Activated CD8-positive, alpha-beta memory T cell treated with anti-CD3 and anti-CD28 coated beads, Interleukin-2, amount 50 U/mL, for 24 hours (primary cell): ENCODE measurements at regions not wholly inside any gene's neighbourhood (a gene's known extent, or its start where the extent isn't known, plus 50 kb on each side); places are given as distances from the start of the nearest gene placed in this dataset.
A peak's percentile ranks its signal among the peaks of the same experiment; 100 is the strongest.
"Not testable (repeated sequence)": the region's sequence is repeated elsewhere in the genome, so short reads cannot be mapped to it uniquely, and the experiment has no call there.

ENCODE experiments used
- DNase-seq: peaks from one replicate; pipeline ENCODE4 v3.0.0-alpha.2; 2020; ENCODE audit errors: extremely low read depth

DNA sequence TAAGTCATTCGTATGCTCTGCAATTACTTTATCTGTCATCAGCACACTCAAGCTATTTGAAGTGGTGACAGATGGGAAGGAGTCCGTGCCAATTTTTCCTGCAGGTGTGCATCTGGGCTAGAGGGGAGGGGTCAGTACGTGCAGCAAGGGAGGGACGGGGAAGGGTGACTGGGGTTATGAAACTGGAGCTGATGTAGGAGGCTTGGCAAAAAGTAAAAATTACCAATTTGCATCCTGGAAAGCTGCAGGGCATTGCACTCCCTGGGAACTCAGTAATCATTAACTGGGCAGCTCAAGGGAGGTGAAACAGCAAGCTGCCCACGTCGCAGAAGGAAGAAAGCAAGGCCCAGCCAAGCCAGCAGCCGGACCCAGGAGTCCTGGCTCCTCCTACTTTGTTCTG lies 87.1 kb upstream of the TMEM45B start:
- no peak for DNase-seq

DNA sequence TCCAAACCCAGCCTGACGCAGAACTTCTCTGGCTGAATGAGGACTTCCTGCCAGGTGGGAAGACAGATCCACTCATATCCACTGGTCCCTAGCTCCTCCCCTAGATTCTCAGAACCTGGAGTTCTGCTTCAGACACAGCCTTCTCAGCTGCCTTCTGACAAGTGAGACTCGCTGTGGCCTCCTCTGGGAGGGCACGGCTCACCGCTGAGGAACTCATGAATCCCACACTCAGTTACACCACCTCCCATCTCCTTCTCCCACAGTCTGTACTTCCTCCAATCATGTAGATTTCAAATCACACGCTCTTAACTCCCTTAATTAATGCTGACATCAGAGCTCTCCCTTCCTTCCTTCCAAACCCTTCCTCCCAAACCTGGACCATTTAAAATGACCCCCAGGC lies 86.4 kb upstream of the TMEM45B start:
- DNase-seq = no peak

DNA sequence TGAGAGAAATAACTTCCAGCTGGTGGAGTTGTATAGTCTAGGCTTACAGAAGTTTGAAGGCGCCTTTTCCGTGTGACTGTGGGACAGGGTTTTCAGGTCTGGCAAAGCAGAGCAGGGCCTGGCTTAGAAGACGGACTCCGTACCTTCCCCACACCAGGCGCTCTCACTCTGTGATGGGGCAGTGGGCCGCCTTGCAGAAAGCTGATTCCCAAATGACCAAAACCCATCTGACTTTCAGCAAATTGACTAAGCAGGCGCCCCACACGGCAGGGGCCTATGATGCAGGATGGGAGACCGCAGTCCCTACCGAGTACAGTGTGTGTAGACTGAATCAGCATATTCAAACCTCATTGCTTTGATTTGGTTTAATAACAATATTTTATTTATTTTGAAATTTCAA lies 85.8 kb upstream of the TMEM45B start:
- DNase-seq = no peak

DNA sequence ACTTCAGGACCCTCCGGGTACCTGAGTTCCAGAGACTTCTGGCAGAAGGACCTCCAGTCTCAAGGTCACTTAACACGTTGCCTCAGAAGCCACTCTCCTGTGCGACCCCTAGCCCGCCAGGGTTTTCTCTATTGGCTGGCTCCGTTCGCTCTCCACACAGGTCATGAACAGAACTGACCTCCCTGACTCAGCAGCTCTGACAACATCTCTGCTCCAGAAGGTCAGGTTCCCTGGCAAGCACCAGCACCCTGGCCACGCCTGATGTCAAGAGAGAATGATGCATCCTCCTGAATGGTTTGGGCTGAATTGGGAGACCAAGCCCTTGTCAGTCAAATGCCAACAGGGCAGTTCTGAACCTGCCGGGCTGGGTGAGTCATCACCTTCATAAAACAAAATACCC lies 84.3 kb upstream of the TMEM45B start:
- DNase-seq = no peak

DNA sequence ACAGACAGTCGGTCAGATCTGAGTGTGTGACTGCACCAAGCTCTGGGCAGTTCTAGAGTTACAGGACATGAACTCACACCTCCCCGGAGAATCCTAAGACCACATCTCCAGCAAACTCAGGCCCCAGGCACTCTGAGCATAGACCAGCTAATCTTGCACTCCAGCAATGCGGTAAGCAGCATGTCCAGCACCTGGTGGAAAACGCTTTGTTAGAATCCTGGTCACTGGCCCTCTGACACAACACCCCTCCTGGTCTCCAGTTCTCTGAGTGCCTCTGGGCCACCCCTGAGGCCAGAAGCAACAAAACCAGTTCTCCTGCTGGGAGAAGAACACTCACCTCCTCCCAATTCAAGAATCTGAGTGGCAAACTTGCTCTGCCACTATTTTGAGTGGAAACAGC lies 82.7 kb upstream of the TMEM45B start:
- DNase-seq = no peak

DNA sequence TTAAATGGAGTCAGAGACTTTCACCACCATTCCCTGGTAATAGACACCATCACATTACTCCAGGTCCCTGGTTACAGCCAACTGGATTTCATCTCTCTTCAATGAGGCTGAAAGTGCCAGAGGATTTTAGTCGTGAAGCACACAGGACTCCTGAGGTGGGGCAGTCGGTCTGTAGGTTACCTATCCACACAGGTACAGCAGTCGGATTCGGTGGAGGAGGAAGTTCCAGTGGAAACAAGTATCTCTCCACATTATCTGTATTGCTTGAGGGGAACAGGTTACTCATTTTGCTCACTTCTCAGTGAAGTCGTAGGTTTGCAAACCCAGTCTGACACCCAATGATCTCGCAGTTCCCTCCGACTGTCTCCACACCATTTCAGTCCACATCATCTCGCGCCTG lies 82.3 kb upstream of the TMEM45B start:
- no peak for DNase-seq

DNA sequence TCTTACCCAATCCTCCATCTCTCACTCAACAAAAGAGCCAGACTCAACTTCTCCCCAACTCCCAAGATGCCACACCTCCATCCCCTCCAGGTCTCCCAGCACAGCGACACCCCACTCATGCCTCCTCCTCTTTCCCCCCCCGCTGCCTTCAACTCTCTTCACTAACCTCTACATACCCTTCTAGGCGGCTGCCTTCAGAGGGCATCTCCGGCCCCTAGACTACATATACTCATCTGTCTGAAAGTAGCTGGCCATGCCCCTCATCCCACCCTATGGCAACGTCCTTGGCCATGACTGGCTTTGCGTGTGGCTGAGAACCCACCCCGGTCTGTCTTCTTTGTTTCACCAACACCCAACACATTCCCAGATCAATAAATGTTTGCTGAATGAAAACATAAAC lies 81.7 kb upstream of the TMEM45B start:
- DNase-seq = no peak

DNA sequence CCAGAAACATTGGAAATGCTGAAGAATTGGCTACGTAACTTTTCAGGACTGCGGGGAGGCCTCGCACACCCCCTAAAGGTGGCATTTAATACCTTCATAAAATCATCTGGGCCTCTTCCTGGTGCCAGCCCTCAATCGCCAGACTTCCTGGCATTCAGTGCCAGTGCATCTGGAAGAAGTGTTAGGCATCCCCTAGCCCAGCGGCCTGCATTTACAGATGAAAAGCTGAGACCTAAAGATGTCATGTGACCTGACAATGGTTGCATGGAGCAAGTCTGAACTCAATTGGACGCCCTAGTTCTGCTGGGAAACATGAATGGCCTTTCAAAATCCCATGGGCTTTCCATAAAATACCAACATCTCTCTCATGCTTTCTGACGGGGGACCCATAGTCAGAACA lies 81.0 kb upstream of the TMEM45B start:
- DNase-seq = no peak

DNA sequence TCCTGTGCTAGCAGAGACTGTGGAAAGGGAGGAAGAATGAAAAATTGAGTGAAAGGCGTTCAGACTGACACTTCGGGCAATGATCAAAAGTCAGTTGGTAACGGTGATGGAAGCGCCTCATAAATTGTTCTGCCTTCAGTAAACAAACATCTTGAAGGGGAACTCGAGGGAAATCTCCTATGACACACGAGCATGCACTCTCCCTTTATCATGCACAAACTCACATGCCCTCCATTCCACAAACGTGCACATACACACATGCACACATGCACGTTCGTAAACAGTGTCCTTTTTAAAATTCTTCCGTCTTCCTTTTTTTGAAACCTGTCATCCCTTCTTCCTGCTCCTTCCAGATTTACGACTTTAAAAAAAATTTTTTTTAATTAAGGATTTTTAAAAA lies 77.8 kb upstream of the TMEM45B start:
- no peak for DNase-seq

DNA sequence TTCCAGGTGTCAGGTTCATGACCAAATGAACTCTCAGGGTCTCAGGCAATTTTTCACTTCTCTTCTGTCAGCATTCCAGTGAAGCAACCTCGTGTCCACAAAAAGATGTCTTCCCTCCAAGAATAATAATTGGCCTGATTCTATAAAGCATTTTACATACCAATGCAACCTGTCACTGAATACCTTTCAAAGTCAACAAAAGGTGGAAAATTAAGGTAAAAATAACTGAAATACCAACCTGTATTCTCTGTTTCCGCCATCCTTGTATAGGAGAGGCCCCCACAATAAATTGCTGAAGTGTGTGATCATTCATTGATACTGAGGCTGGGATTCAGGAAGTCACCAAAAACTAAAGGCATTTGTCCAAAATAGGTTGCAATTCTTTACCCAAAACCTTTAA lies 77.4 kb upstream of the TMEM45B start:
- no peak for DNase-seq

DNA sequence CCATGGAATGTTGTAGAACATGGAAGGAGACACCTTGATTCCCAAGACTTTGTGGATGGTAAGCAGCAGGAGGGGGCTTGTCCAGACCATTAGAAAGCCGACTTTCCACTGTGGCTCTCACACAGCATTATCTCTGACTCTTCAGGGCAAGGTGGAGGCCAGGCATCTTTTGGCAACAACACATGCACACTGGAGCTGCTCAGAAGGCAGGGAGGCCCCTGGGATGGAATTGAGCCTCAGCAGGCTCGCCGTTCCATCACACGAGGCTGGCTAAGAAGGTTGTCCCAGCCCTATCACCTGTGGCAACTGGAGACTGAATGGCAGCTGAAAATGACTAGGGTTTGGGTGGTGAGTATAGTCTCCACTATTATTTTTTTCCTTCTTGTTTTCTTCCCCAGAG lies 76.3 kb upstream of the TMEM45B start:
- DNase-seq = no peak

DNA sequence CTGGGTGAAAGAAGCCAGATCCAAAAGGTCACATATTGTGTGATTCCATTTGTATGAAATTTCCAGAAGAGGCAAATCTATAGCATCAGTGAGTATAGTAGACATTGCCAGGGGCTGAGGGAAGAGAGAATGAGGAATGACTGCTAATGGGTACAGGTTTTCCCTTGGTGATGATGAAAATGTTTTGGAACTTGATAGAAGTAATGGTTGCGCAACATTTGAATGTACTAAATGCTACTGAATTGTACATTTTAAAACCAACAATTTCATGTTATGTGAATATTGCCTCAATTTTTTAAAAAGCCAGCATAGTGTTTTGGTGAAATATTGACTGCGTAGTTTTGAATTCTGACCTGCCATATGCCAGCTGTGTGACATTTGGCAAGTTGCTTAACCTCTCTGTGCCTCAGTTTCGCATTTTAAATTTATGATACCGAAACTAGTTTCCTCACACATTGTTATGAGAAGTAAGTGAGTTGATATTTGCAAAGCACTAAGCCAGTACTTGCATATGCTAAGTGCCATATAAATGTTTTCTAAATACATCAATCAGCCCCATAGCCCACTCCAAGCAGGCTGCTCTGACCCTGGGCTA lies 75.4 kb upstream of the TMEM45B start:
- no peak for DNase-seq

DNA sequence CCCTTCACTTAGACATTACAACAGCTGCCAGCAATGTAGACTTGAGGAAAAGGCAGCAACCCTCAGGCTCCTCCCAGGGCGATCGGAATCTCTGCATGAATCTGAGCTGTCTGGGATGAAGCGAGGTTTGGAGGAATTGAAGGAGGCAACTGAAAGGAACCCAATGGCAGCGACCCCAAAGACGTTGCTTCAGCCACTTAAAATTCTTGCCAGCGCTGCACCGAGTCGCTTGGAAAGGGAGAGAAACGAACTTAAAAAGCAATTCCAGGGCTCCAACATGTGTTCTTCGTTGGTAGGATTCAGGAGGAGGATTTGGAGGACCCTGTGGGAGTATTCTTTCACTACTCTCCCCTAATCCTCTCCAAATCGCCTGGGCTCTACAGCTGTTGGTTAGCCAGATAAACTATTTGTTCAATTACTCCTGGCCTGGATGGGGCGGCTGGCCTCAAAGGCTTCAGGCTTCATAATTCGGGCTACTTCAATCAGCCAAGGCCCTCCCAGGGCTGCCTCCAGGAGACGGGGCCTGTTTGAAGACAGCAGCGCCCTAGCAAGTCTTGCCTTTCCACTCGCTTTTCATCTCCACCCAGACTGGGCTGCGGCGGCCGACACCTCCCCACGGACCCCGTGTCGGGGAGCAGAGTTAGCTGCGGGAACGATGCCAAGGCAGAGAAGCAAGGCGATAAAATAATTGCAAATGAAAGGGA lies 72.4 kb upstream of the TMEM45B start:
- no peak for DNase-seq

DNA sequence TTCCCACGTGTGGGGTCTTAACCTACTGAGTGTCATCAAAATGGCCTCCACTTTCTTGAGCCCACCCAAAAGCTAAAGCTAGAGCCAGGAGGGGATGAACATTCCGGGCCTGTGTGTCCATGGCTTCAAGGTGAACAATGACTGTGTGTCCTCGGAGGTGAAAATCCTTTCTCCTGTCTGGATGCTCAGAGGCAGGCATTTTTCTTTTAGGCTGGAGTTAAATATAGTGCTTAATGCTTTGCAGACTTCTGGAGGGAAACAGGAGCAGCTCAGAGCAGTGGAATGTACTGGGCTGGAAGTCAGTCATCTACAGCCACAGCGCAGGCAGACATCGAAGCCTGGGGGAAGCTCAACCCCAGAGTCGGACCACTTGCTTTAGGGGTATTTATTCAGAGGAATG lies 68.6 kb upstream of the TMEM45B start:
- no peak for DNase-seq

DNA sequence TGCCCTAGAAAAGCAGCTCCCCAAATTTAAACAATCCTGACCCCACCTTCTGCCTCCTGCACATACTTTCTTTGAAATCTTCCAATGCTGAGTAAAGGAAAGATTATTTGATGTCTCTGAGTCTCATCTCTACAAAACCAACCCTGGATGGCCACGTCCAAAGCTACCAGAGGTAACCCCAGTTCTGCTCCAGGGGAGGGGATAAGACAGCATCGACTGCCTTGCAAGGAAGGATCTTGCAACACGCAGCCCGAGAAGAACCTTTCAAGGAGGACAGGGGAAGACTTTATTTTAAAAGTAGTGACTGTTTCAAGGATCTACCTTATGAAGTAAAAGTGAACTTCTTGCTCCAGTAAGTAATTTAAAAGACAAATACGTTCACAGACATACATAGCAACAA lies 66.5 kb upstream of the TMEM45B start:
- DNase-seq = no peak

DNA sequence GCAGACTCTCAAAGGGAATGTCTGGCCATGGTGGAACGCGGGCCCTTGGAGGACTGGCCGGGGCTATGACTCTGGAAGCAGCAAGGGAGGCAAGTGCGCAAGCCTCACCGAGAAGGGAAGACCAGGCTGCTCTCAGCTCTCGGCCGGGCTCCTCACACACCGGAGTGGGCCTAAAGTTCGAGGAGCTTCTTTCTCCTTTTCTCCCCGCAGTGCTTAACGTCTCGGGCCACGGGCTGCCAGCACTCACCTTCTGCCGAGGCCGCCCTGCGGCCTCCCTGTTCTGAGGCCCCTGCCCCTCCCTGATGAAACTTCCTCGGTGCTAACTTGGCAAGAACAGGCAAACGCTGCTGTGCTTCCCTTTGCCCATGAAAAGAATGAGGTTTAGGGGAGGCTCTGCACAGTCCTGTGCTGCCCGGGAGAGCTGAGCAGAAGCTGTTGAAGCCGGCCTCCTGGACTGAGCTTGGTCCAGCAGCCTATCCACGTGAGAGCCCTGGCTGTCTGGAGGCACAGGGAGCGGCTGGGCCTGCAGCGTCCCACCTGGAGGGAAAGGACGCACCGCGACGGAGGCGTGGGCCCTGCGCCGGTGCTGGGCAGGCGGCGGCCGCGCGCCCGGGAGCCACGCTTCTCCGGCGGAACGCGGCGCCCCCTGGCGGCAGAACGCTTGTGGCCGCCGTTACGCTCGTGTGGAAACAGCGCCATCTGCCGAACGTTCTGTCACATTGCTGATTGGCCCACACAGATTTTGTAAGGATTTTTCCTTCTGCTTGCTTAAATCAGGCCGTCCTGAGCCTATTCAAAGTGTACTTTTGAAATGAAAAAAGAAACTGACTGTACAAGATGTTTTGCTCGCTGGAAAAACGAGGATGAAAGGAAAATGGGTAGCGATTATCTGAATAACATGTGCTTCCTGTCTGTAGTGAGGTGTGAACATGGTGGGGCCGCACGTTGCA lies 65.0 kb upstream of the TMEM45B start:
- DNase-seq = peak; percentile 46

DNA sequence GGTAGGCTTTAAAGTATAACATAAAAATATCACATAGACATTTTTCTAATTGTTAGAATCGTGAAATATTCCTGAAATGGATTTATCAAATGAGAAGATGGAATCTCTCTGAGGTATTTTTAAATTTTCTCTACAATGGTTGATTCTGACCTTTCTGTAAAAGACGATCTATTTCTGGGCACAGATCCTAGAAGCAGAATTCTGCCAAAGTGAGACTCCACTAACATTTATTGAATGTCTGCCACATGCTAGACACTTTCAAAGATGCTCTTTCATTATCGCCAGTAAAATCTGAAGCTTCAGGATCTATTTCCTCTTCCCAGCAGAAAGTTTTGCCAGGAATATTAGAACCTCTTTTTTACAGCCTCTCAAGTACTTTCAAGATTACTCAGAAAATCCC lies 64.1 kb upstream of the TMEM45B start:
- no peak for DNase-seq

DNA sequence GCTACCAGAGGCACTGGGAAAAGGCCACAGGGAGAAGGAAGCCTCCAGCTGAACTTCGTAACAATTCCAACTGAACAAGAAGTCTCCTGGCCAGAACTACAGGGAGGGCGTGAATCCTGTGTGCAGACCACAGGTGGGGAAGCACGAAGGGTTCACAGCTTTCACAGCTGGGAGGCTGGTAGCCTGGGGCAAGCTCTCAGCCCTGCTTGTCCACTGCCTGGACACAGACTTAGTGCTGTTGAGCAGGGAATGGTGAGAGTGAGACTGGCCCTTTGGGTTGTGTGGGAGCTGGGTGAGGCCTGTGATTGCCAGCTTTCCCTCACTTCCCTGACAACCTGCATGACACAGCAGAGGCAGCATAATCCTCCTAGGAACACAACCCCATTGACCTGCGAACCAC lies 52.1 kb upstream of the TMEM45B start:
- not testable (repeated sequence) for DNase-seq

DNA sequence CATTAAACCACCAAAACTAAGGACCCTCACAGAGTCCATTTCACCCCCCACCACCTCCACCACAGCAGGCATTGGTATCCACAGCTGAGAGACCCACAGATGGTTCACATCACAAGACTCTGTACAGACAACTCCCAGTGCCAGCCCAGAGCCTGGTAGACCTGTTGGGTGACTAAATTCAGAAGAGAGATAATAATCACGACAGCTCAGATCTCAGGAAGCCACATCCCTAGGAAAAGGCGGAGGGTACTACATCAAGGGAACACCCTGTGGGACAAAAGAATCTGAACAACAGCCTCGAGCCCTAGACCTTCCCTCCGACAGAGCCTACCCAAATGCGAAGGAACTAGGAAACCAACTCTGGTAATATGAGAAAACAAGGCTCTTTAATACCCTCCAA lies 51.4 kb upstream of the TMEM45B start:
- not testable (repeated sequence) for DNase-seq
